OCI-LY7 (cell line): ENCODE measurements at regions not wholly inside any gene's neighbourhood (a gene's known extent, or its start where the extent isn't known, plus 50 kb on each side); places are given as distances from the start of the nearest gene placed in this dataset.

Experiments used
- BruUV-seq: library from RNA; stranded (reverse); fragments of 400-500 nt; replicated peaks from 2 replicates; lab custom pipeline; 2021; lab: Mats Ljungman, UMichigan
- CTCF ChIA-PET: fragments of 300-600 bp; sonication (Branson Sonifier 250); formaldehyde crosslinking; loops from one replicate; lab custom pipeline; 2022; ENCODE audit warnings: antibody characterized with exemption; ENCODE audit not compliant: unreplicated experiment; lab: Charles Lee
- POLR2A ChIA-PET: fragments of 300-600 bp; sonication (Branson Sonifier 250); formaldehyde crosslinking; loops from one replicate; lab custom pipeline; 2022; ENCODE audit warnings: antibody characterized with exemption; lab: Charles Lee
- DNase-seq: peaks from one replicate; pipeline ENCODE4 v3.0.0-alpha.2; 2015; ENCODE audit warnings: low spot score
- H2AFZ ChIP-seq: fragments of 200-600 bp; sonication (generic), shearing (Covaris generic); 2 replicates; pipeline ENCODE4 v1.6.1; 2014; ENCODE audit warnings: mild to moderate bottlenecking, antibody characterized with exemption, low read length, moderate library complexity
- H3K27ac ChIP-seq: fragments of 200-600 bp; sonication (generic); 2 replicates; pipeline ENCODE4 v1.5.1; 2014; ENCODE audit warnings: mixed run types, low read depth, mild to moderate bottlenecking, moderate library complexity, low read length, inconsistent platforms; ENCODE audit not compliant: poor library complexity, severe bottlenecking
- H3K36me3 ChIP-seq: fragments of 200-600 bp; sonication (generic); 2 replicates; pipeline ENCODE4 v1.6.1; 2014; ENCODE audit warnings: mild to moderate bottlenecking, antibody characterized with exemption, low read length, moderate library complexity, mixed read lengths; ENCODE audit not compliant: insufficient read depth
- H3K4me1 ChIP-seq: fragments of 200-600 bp; sonication (generic); 2 replicates; pipeline ENCODE4 v1.5.1; 2014; ENCODE audit warnings: mild to moderate bottlenecking, low read length; ENCODE audit not compliant: insufficient read depth, poor library complexity, severe bottlenecking
- H3K4me2 ChIP-seq: fragments of 200-600 bp; sonication (generic); 2 replicates; pipeline ENCODE4 v1.6.1; 2014; ENCODE audit warnings: mild to moderate bottlenecking, low read length
- H3K4me3 ChIP-seq: fragments of 200-600 bp; sonication (generic); 2 replicates; pipeline ENCODE4 v1.5.1; 2014; ENCODE audit warnings: mild to moderate bottlenecking, low read depth, low read length; ENCODE audit not compliant: poor library complexity, severe bottlenecking
- H3K79me2 ChIP-seq: fragments of 200-600 bp; sonication (generic); 2 replicates; pipeline ENCODE4 v1.6.1; 2016; ENCODE audit warnings: low read depth, mild to moderate bottlenecking, low read length, moderate library complexity, mixed read lengths; ENCODE audit not compliant: insufficient read depth
- H3K9me2 ChIP-seq: fragments of 200-600 bp; sonication (generic); 2 replicates; pipeline ENCODE4 v1.6.1; 2016; ENCODE audit warnings: mild to moderate bottlenecking, low read length, mixed read lengths; ENCODE audit not compliant: insufficient read depth
- H3K9me3 ChIP-seq: fragments of 200-600 bp; sonication (generic); 2 replicates; pipeline ENCODE4 v1.6.1; 2014; ENCODE audit warnings: mild to moderate bottlenecking, mixed run types, low read length, mixed read lengths
- H4K20me1 ChIP-seq: fragments of 200-600 bp; sonication (generic); 2 replicates; pipeline ENCODE4 v1.6.1; 2014; ENCODE audit warnings: mild to moderate bottlenecking, antibody characterized with exemption, low read length, moderate library complexity, mixed read lengths; ENCODE audit not compliant: insufficient read depth
- CTCF ChIP-seq: fragments of 200-600 bp; sonication (generic); conservative IDR thresholded peaks from 2 replicates; pipeline ENCODE4 v1.5.1; 2014; ENCODE audit warnings: mild to moderate bottlenecking, antibody characterized with exemption, low read length, moderate library complexity, mixed read lengths
- EZH2phosphoT487 ChIP-seq: fragments of 200-600 bp; sonication (generic); IDR thresholded peaks from 2 replicates; pipeline ENCODE4 v1.6.1; 2018; ENCODE audit warnings: low read depth, borderline replicate concordance, mild to moderate bottlenecking, mixed run types, antibody characterized with exemption, low read length, moderate library complexity, mixed read lengths
- intact Hi-C: fragments of 100-400 bp; cut with micrococcal nuclease; formaldehyde crosslinking; loops from one replicate; pipeline ENCODE4 v1.10.0; 2022; ENCODE audit not compliant: unreplicated experiment

- no peaks in the 10 kb centered on the region for H3K36me3 ChIP-seq
- no peak overlapping the region for H2AFZ ChIP-seq
- POLR2A ChIA-PET = interaction anchor here (0.8 kb wide), 1 partner anchor 30 kb away, joined by 5 read pairs; no protein-coding TSS in a partner anchor
- no peaks in the 10 kb centered on the region for H3K4me1 ChIP-seq
- no peaks in the 10 kb centered on the region for H3K9me3 ChIP-seq
- no peak for DNase-seq
- TF ChIP-seq CTCF (no peak), EZH2phosphoT487 (no peak)
- intact Hi-C loops = no loop called here
- H3K27ac ChIP-seq = no peak overlapping the region
- no peak overlapping the region for H3K4me2 ChIP-seq
- CTCF ChIA-PET = no interaction called here
- no peaks in the 10 kb centered on the region for H3K9me2 ChIP-seq
- no peak overlapping the region for H3K4me3 ChIP-seq
- no peaks in the 10 kb centered on the region for H3K79me2 ChIP-seq
- H4K20me1 ChIP-seq = no peaks in the 10 kb centered on the region
- BruUV-seq = no TSS peak
Measured at GRCh38 chr2:164112105-164112504, 376.3 kb upstream of the FIGN start.

GRCh38 chr2:164110515-164110914, 374.7 kb upstream of the FIGN start:
- Histone ChIP-seq H4K20me1 (no peaks in the 10 kb centered on the region), H3K4me1 (no peaks in the 10 kb centered on the region), H3K4me3 (no peak overlapping the region), H3K9me2 (no peaks in the 10 kb centered on the region), H3K4me2 (no peak overlapping the region), H3K79me2 (no peaks in the 10 kb centered on the region), H3K36me3 (no peaks in the 10 kb centered on the region), H2AFZ (no peak overlapping the region), H3K9me3 (no peaks in the 10 kb centered on the region), H3K27ac (no peak overlapping the region)
- CTCF ChIA-PET = no interaction called here
- TF ChIP-seq CTCF (no peak), EZH2phosphoT487 (no peak)
- POLR2A ChIA-PET = no interaction called here
- no peak for DNase-seq
- BruUV-seq = no TSS peak
- intact Hi-C loops = no loop called here

GRCh38 chr2:164109006-164109405, 373.2 kb upstream of the FIGN start:
- Histone ChIP-seq H2AFZ (no peak overlapping the region), H4K20me1 (no peaks in the 10 kb centered on the region), H3K36me3 (no peaks in the 10 kb centered on the region), H3K4me2 (no peak overlapping the region), H3K4me1 (no peaks in the 10 kb centered on the region), H3K79me2 (no peaks in the 10 kb centered on the region), H3K9me2 (no peaks in the 10 kb centered on the region), H3K4me3 (no peak overlapping the region), H3K9me3 (no peaks in the 10 kb centered on the region), H3K27ac (no peak overlapping the region)
- TF ChIP-seq CTCF (no peak), EZH2phosphoT487 (no peak)
- DNase-seq = no peak
- intact Hi-C loops = no loop called here
- no TSS peak for BruUV-seq
- POLR2A ChIA-PET = no interaction called here
- CTCF ChIA-PET = no interaction called here
